DMS53 treated with DMSO at 0.1 percent for 48 hours (cell line): ENCODE measurements at regions not wholly inside any gene's neighbourhood (a gene's known extent, or its start where the extent isn't known, plus 50 kb on each side); places are given as distances from the start of the nearest gene placed in this dataset.

Source experiments
- DNase-seq: peaks from one replicate; lab custom pipeline; 2025; ENCODE audit not compliant: unreplicated experiment; lab: John Stamatoyannopoulos, UW

DNA sequence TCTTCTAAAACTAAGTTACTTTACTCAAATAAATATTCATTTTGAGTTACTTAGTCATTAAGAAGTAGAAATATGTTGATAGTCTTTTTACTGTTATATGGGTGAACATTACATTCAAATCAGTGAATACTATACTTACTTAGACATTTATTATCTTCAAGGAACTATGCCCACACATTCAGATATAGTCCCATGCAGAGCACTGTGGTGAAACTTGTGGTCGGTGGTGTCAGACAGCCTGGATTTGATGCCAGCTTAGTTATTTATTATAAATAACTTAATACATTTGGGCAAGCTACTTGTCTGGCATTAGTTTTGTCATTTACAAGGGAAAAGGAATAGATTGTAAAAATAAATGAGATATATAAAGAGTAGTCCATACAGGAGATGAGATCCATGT, 149.5 kb downstream of the RAP2B start:
- no peak for DNase-seq

DNA sequence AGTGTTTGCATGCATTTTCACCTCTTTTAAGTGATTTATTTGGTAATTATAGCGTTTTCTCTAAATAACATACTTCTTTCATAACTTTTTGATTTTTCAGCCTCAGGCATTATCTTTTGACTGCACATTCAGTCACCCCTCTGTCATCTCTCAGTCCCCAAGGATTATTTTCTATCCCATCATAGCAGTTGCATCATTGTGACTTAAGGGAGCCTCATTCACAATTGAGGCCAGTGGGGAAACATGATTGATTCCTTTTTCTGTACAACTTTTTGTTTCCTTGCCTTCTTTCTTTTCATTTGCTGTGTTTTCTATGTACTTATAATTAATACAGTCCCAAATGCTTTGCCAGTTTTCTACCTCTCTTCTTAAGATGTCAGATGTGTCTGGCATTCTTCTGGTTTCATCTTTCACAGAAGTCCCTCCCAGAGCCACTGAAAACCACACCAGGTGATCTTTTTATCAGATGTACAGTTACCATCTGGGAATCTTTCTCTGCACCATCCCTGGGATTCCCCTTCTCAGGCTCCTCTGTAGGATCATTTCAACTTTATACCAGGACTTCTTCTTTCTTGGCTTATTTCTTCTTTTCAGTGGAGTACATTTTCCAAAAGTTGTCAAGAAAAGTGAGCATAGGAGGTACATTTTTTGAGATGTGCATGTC, 151.4 kb downstream of the RAP2B start:
- no peak for DNase-seq

DNA sequence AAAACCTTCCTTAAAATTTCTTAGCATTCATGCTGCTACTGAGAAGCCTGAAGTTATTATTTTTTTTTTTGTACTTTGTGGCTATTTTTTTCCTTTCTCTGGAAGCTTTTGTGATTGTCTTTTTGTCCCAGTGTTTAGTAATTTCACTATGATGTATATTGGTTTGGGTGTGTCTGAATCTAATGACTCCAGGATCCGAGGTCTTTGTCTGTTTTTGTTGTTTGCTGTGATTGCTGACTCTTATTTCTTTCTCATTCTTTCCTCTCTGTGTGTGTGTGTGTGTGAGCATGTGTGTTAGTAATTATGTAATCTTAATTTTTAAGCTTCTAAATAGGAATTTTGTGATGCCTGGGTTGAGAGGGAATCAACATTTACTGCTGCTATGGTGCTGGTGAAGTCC, 152.0 kb downstream of the RAP2B start:
- no peak for DNase-seq

DNA sequence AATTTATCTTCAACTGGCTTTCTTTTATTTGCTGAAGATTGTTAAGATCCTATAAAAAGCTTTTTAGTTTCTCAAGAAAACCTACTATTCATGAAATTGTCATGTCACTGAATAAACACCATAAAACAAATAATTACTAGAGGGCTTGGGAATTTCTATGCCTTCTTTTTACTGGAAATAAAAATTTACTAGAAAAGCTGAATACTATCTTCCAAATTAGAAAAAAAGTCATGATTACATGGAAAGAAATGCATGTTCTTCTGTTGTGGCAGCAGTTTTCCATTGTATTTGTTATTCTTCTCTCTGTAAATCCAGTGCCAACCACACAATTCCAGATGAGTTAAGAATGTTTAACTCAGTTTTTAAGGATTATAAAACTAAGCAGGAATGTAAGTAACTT, 153.8 kb downstream of the RAP2B start:
- DNase-seq, result no peak

DNA sequence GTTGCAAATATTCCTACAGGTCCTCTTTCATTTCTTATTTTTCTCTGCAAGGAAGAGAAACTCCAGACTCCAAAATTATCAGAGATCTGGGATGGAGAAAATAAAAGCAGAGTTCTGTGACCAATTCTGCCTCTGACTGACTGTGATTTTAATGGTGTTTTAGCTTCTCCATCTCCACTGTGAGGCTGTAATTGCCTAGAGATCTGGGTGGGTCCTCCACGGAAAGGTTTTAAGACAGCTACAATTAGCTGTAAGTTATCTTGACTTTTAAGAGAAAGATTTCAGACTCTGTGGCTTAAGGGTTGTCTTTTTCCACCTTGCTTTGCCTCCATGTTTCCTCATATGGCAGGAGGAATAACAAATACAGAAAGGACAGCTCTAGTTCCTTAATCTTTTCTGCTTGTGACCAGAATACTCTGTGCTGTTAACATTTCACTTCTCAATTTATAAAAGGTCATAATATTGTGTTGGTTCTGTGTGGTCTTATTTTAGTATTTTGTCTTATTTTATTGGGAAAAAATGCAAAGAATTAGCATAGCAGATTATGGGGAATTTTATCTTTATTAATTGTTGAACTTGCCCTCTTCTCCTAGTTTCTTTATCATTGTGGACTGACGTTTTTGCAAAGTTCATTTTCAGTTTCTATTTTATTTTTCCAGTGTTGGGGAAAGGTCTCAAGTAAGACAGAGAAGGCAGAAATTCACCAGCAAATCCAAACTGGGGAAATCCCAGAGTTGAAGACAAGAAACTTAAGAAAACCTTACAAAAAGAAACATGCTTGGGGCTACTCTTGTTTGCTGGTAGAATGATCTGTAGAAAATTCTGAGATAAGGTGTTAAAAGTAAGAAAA, 157.9 kb downstream of the RAP2B start:
- DNase-seq, result no peak

DNA sequence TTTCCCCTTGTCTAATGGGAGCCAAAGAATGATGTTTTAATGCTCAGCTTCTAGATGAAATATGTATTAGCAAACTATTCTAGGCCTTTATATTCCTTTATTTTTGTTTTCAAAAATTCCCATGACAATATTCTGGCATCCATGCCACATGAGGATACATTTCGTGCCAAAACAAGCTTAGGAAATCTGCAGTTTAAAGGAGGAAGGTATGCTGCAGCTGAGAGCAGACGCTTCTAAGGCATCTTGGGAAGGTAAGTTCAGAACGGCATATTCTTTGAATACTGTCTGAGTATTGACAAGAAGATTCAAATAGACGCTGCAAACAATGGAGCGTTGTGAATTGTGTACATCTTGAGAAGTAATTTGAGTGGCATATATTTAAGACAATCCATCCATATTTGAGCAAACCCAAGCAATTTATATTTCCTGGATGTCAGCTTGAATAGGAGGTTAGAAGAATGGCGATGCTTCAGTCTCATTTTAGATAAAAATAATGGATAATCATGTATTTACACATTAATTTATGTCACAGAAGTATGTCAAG, 158.6 kb downstream of the RAP2B start:
- no peak for DNase-seq

DNA sequence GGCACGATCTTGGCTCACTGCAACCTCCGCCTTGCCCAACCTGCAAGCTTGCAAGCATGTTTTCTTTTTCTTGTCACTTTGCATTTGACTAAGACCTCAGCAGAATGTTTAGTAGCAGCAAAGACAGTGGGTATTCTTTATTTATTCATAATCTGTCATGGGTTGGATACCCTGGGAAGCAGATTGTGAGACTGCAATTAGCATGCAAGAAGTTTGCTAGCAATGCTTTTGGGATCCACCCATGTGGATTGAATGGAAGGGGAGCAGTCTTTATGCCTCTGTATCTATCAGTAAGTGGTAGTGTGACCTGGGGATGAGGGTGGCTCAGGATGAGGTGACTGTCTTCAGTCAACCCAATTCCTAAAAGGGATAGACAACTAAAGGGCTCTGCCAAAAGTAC, 166.7 kb downstream of the RAP2B start:
- DNase-seq, result no peak

DNA sequence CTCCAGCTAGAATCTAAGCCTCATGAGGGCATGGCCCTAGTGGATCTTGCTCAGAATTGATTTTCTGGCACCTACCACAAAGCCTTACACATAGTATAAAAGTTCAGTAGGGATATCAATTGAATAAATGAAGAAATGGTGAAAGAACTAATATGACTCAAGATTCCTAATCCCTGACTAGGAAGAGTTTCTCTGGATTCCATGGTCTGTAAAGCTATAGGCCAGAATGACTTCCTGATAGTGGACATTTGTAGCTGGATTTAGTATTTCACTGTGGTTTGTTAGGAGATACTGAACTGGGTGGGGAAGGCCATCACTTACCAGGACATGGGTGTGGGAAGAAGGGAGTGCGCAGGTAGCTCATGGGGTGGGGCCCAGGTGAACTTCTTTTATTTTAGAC, 168.9 kb downstream of the RAP2B start:
- DNase-seq, result no peak

DNA sequence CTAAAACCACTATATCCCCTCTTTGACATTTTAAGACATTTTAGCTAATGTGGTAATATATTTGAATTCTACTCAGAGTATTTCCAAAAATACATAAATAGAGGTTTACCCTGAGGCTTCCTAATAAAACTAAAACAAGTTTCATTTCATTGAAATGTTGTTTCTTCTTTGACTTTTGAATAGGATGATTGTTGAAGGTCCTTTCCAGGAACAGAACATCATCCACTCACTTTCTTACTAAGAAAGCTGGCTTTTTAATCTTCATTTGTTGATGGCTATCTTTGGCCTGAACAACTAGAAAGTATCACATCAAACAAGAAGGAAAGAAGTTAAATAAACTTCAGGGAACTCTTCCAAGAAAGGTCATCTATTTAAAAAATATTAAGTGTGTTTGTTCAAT, 169.7 kb downstream of the RAP2B start:
- no peak for DNase-seq

DNA sequence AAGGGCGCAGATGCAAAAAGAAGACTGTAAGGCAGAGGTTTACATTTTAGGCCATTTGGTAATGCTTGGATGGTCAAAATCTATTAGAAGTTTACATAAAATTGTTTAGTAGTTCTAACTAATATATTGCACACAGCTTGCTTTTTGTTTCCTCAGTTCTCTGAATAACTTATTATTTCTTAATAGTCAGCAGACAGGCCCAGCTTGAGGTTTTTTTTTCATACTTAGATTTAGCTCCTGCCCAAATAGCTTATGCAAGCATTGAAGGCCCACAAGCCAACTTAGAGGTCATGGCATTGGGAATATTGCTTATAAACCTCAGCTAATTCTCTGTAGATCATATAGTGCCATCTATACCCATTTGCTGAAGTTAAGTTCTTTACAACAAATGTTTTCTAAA, 172.5 kb downstream of the RAP2B start:
- DNase-seq, result no peak

DNA sequence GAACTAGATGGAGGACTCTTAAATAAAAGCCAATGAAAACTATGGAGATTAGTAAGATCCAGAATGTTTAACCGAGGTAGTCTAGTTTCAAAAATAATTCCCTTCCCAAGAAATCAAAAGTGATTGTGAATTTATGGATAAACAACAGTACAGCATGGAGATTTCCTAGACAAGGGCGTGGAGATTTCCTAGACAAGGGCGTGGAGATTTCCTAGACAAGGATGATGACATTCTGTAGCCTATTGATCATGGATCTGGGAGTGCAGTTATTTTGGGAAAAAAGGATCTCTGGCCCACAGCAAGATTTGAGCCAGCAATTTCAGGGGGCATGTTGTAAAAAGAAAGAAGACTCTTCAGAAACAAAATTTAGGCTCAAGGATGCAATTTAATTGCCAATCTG, 175.3 kb downstream of the RAP2B start:
- DNase-seq, result no peak

DNA sequence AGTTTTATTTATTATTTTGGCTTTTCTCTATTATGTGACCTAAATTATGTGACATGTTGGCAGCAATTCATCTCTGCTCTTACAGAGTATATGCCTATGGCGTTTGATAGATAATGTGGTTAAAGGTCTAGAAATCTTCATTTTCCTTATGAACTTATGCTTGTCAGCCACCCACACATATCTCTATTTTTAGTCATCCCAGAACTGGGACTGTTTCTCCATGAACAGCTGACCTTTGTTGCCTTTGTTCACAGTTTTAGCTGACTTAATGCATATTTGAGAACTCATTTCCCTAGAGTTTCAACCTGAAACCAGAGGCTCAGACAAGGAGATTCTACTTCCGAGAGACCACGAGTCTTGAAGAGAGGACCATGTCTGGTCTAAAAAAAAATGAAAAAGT, 176.5 kb downstream of the RAP2B start:
- DNase-seq, result no peak

DNA sequence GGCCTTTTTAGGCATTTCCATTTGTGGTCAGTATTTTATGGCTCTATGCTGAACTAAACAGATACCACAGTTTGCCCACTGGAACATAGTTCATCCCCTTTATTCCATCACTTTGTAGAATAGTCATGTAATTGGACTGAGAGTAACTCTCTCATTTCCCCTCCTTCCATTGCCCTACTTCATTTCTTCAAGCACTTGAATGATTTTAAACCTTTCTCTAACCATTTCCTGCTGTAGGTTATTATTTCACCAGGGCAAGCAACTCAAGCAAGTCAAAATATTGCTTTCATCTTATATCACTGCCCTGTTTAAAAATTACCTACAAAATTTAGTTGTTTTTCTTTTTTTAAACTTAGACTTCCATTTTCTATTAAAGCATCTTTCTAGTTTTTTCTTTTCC, 177.0 kb downstream of the RAP2B start:
- no peak for DNase-seq

DNA sequence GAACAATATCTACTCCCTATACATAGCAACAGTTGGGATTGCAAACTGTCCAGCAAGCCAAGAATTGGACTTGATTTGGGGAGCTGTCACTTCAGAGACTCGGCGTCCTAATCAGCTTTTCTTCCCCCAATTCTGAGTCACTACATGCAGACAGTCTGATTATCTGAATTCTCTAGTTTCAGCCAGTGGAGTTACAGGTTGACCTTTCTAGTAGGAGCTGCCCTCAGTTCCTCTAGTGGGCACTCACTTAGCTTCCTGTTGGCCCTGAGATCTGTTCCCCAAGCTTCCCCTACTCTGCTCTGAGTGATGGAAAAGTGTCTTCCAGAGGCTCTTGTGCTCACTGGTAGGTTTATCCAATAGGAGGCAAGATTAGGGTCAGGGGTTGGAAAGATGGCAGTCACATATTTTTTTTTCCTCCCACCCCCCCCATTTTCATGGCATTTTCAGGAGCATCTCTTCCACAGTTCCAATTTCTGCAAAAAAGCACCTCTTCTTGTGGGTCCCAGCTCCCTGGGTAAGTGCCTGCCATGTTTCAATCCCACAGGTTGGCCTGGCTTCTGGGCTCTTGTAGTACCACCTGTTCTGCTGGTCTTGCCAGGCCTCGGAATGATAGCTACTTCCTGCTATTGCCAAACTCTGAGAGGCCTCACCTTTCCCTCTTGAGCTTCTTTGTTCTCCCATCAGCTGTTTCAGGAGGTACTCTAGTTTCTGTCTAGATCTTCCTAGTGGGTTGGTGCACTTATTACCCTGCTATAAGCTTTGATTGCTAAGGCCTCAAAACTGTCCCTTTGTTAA, 182.2 kb downstream of the RAP2B start:
- DNase-seq, result no peak

DNA sequence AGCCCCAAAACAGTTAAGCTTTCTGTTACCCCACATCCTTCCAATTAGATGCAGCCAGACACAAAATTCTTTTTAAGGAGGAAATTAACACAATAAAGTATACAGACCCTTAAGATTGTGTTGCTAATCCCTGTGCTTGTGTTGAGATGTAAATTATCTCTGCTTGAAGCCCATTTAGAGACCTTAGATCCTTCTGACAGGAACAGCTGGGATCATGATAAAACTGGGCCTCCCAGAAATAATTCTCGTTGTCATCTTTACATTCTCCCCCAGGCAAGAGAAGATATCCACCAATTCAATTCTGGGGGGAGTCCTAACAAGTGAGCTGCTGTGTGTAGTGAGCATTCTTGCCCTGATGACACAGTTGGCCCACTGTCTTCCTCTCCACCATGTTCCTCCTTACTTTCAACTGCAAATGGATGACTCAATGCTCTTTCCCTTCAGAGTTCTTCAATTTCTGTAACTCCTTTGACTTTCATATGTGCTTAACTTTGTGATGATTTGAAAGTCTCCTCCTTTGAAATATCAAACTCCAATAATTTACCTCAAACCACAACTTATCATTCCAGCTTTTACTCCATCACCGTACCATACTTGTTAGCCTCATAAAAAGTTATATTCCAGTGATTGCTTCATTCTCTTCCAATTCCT, 186.6 kb downstream of the RAP2B start:
- DNase-seq, result no peak

DNA sequence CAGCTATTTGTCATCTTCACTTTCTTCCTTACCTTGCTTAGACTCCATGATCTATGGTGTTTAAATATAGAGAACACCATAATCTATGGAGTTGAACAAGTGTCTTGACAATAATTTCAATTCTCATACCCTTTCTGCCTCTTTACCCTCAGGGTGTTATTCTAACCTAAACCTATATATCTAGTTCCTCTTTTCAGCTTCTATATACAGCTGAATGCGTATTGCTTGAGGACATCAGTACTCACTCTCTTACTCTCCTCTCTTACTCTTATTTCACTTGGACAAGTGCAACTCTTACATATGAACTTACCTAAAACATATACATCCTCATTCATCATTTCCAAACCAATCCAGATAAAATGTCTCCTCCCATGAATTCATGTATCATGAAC, 187.1 kb downstream of the RAP2B start:
- no peak for DNase-seq

DNA sequence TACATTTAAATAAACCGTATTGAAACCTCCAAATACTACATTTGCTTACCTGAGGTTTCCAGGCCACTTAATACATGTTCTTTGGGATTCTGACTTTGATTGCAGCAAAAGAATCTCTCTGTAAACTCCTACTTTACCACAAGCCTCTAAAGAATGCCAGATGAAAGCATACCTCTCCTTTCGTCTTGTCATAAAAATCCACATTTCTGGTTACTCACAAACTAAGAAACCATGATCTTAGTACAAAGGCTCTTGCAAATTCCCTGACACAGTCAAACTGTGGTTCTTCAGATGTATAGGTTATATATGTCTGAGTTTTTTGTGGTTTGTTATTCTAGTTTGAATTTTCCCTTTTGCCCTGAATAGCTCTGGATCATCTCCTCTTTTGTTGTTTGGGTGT, 188.4 kb downstream of the RAP2B start:
- DNase-seq, result no peak

DNA sequence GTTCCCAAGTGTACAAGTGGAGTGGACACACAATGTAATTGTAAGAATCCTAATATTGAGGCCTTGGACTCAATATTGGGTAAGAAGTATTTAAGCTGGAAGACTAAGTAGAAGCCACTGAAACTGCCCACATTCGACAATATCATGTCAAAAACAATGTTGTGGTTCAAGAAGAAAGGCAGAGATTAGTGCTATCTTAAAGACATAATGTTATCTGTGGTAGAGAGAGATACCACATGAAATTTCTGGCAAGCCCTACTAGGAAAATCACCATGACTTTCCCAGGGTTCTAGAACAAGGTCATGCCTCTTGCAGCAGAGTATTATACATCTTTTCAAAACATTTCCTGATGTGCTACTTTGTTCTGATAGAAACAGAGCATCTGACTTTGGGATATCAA, 192.6 kb downstream of the RAP2B start:
- no peak for DNase-seq

DNA sequence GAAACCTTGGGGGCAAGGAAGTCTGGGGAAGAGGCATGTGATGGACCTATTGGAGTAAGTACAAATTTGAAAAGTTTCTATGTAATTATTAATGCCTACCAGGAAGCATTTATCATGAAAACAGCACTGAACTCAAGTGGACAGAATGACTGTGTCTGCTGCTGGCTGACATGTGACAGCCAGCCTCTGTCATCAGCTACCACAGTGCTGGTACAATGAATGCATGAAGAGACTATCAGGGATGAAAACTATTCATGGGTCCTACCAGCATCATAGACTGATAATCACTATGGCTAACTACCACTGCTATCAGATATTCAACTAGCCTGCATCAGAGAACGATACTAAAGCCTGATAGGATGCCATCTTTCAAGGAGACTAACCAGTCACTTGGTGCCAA, 193.5 kb downstream of the RAP2B start:
- no peak for DNase-seq

DNA sequence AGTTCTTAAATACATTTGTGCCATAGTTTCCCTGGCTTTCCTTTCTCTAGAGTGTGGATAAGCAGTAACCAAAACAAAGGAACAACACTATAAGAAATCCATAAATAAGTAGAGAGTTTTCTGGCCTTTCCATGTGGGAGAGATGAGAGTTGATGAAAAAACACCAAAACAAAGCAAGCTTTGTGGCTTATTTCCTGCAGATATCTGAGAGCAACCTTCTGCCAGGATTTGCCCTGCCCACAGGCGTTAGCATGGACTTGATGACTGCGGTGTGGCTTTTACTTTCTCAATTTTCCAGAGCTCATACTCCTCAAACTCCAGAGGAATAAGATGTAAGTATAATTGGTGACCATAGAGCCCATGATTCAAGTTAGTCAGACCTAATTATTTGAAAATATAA, 194.9 kb downstream of the RAP2B start:
- DNase-seq, result no peak

DNA sequence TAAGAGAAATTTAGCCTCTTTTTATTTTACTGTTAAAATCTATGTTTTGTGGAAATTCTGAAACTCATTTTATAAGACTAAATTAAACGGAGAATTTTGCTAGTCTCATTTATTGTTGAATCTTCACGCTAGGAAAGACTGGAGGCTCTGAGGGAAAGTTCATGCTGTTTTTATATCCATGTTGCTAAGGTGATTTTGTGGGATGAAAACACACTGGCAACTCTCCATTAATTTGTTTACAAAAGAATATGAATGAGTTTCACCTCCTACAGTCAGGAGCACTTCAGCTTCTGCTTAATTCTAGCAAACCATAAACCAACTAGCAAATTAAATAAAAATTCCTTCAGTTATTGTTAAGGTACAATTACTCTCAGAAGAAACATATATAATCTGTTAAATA, 195.4 kb downstream of the RAP2B start:
- no peak for DNase-seq
